Spleen (tissue), 11 donors: ENCODE measurements at regions not wholly inside any gene's neighbourhood (a gene's known extent, or its start where the extent isn't known, plus 50 kb on each side); places are given as distances from the start of the nearest gene placed in this dataset.
"Not testable (repeated sequence)": the region's sequence is repeated elsewhere in the genome, so short reads cannot be mapped to it uniquely, and the experiment has no call there.

Source experiments
- DNase-seq: peaks from one replicate; pipeline ENCODE4 v3.0.0-alpha.2; 2020
- H3K27ac ChIP-seq, 8 donors: fragments of 200-600 bp; sonication (generic) in 7 of 8; 1 replicate in 4 of 8; 2 replicates in 4 of 8; pipeline versions ENCODE4 v1.5.0 to v1.8.0; 2016 to 2021; ENCODE audit warnings: inconsistent platforms in 4 of 8, mild to moderate bottlenecking in 4 of 8, moderate library complexity in 1 of 8
- H3K27me3 ChIP-seq, 7 donors: fragments of 200-600 bp; sonication (generic) in 6 of 7; replicated peaks in 1 of 7; 1 replicate in 4 of 7; 2 replicates in 3 of 7; pipeline versions ENCODE4 v1.5.0 to v1.8.0; 2016 to 2021; ENCODE audit warnings: inconsistent platforms in 3 of 7, mild to moderate bottlenecking in 1 of 7
- H3K36me3 ChIP-seq, 6 donors: fragments of 200-600 bp; sonication (generic) in 5 of 6; 1 replicate in 4 of 6; 2 replicates in 2 of 6; pipeline versions ENCODE4 v1.5.0 to v1.8.0; 2016 to 2021; ENCODE audit warnings: inconsistent platforms in 2 of 6
- H3K4me1 ChIP-seq, 6 donors: fragments of 200-600 bp; sonication (generic) in 5 of 6; 1 replicate in 3 of 6; 2 replicates in 3 of 6; pipeline versions ENCODE4 v1.5.0 to v1.8.0; 2016 to 2021; ENCODE audit warnings: inconsistent platforms in 3 of 6
- H3K4me3 ChIP-seq, 8 donors: fragments of 200-600 bp; sonication (generic) in 7 of 8; 1 replicate in 4 of 8; 2 replicates in 4 of 8; pipeline versions ENCODE4 v1.5.0 to v1.8.0; 2016 to 2021; ENCODE audit warnings: inconsistent platforms in 4 of 8, mild to moderate bottlenecking in 4 of 8, moderate library complexity in 2 of 8
- H3K9me3 ChIP-seq, 8 donors: fragments of 200-600 bp; sonication (generic) in 7 of 8; 1 replicate in 4 of 8; 2 replicates in 4 of 8; pipeline versions ENCODE4 v1.5.0 to v1.8.0; 2016 to 2021; ENCODE audit warnings: inconsistent platforms in 4 of 8
- CTCF ChIP-seq, 11 experiments: fragments of 200-600 bp in 7 of 11; fragments of 450-650 bp in 4 of 11; sonication (generic) in 4 of 11; IDR thresholded peaks in 8 of 11; conservative IDR thresholded peaks in 3 of 11; 1 replicate in 7 of 11; 2 replicates in 4 of 11; pipeline versions ENCODE4 v1.4.0 to v1.8.0; 2016 to 2021; ENCODE audit warnings: antibody characterized with exemption in 11 of 11, inconsistent platforms in 4 of 11, mild to moderate bottlenecking in 1 of 11
- POLR2A ChIP-seq, 3 donors: fragments of 450-650 bp; IDR thresholded peaks; one replicate each; pipeline ENCODE4 v1.5.1; 2017; ENCODE audit warnings: antibody characterized with exemption in 3 of 3, mild to moderate bottlenecking in 1 of 3
- POLR2AphosphoS5 ChIP-seq, 3 donors: sonication (generic); formaldehyde crosslinking; IDR thresholded peaks; one replicate each; pipeline ENCODE4 v1.5.1; 2017; ENCODE audit warnings: antibody characterized with exemption in 3 of 3
- whole genome bisulfite sequencing, 5 donors: extraction: QIAGEN DNeasy Blood & Tissue Kit in 3 of 5; methylation state at CpG; one replicate each; pipeline versions ENCODE4 v1.1.5 to v1.1.7; 2013 to 2018; 5-methylcytosine and 5-hydroxymethylcytosine counted together
- intact Hi-C: fragments of 100-400 bp; cut with DNase I; formaldehyde crosslinking; loops from one replicate; pipeline ENCODE4 v1.15.0; 2023; ENCODE audit warnings: low total_unique reads
- donor health status: healthy with polysubstance abuse.
- donor health status: DM: no; HTN: no; CAD: no; lungs with moderate emphysema.
- donor health status: DM: no; HTN: no; CAD: no.
- donor health status: Bipolar disorder and iron deficiency.
- donor health status: healthy.
- donor health status: DM: no; HTN: no; CAD: no.
- donor health status: DM: yes; HTN: yes; CAD: no.

GRCh38 chr5:39696672-39697398 is 272.1 kb upstream of the DAB2 start:
- intact Hi-C loops, result no loop called here
- Histone ChIP-seq H3K27ac (no peak overlapping the region), H3K9me3 (no peaks in the 10 kb centered on the region), H3K27me3 (peaks cover 0 to 4% (median 0%) of the 10 kb centered on the region in 7 donors), H3K4me3 (no peak overlapping the region), H3K4me1 (no peaks in the 10 kb centered on the region), H3K36me3 (no peaks in the 10 kb centered on the region)
- no peak for TF ChIP-seq POLR2AphosphoS5 (IDR thresholded peaks at IDR 0.05)
- 50 to 77% (median 69%) methylated on average over 1 of the region's 1 CpG for WGBS, 5 donors
- no peak for DNase-seq

DNA sequence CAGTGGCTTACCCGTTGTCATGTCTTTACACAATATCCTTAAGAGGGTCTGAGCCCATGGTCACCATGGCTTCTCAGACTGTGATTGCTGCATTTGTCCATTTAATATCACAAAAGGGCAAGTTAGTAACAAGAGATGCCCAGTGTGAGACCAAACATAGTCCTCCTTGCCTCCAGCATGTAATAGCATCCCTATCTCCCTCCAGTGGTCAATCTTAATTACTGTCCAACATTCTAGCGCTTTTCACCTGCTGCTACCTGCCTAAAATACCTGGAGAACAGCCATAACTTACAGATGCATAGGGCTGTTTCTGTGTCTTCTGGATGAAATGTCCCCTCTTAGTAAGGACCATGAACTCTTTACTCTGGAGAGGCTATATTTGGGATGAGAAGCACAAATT is 267.2 kb upstream of the DAB2 start:
- Histone ChIP-seq H3K27me3 (peaks cover 0 to 4% (median 0%) of the 10 kb centered on the region in 7 donors), H3K4me1 (no peaks in the 10 kb centered on the region), H3K36me3 (no peaks in the 10 kb centered on the region), H3K4me3 (no peak overlapping the region), H3K9me3 (peaks cover 0 to 11% (median 8%) of the 10 kb centered on the region in 8 donors), H3K27ac (no peak overlapping the region)
- TF ChIP-seq POLR2AphosphoS5 (IDR thresholded peaks at IDR 0.05) (no peak), CTCF (IDR thresholded peaks at IDR 0.05 in 8 of 11, conservative IDR thresholded peaks at IDR 0.05 in 3 of 11) (no peak), POLR2A (IDR thresholded peaks at IDR 0.05) (no peak)
- intact Hi-C loops, result no loop called here
- DNase-seq, result no peak
- 48 to 73% (median 70%) methylated on average over 2 of the region's 2 CpGs for WGBS, 5 donors

DNA sequence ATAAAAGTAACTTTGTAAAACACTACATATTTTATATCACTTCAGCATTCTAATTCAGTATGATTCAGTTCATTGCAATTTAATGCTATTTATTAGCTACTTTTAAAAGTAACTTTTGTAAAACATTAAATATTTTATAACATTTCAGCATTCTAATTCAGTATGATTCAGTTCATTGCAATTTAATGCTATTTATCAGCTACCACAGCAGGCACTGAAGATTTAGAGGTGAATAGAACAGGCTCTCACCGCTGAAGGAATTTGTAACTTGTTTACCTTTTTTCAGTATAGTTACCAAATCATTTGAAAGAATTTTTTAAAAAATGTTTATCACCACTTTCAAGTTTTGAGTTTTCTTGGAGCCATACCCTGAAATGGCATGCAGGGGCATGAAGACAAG is 266.4 kb upstream of the DAB2 start:
- Histone ChIP-seq H3K27ac (no peak overlapping the region), H3K4me3 (no peak overlapping the region), H3K4me1 (no peaks in the 10 kb centered on the region), H3K27me3 (peaks cover 0 to 4% (median 0%) of the 10 kb centered on the region in 7 donors), H3K36me3 (no peaks in the 10 kb centered on the region), H3K9me3 (peaks cover 0 to 11% (median 8%) of the 10 kb centered on the region in 8 donors)
- DNase-seq, result no peak
- intact Hi-C loops, result no loop called here
- WGBS, 5 donors, result 87 to 100% (median 93%) methylated on average over 1 of the region's 1 CpG
- TF ChIP-seq CTCF (IDR thresholded peaks at IDR 0.05 in 8 of 11, conservative IDR thresholded peaks at IDR 0.05 in 3 of 11), result no peak
- TF ChIP-seq POLR2AphosphoS5 (IDR thresholded peaks at IDR 0.05), result no peak
- no peak for TF ChIP-seq POLR2A (IDR thresholded peaks at IDR 0.05)

DNA sequence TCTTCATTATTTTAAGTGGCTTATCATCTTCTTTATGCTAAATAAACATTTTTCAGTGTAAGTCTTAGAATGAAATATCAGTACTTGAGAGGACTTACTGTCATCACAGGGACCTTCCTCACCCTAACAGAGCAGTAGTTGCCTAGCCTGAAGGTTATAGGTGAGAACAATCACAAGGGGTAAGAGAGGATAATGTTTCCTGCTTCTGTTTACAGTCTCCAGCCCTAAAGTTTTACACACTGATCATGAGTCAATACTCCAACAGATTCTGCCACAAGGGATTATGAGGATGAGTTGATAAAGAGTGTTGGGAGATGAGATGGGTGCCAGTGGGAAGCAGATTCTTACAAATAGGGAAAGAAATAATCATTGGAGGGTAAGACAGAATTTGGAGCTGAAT is 265.1 kb upstream of the DAB2 start:
- Histone ChIP-seq H3K9me3 (peaks cover 0 to 11% (median 8%) of the 10 kb centered on the region in 8 donors), H3K27ac (no peak overlapping the region), H3K4me1 (no peaks in the 10 kb centered on the region), H3K27me3 (peaks cover 0 to 4% (median 0%) of the 10 kb centered on the region in 7 donors), H3K36me3 (no peaks in the 10 kb centered on the region), H3K4me3 (no peak overlapping the region)
- intact Hi-C loops, result no loop called here
- TF ChIP-seq POLR2AphosphoS5 (IDR thresholded peaks at IDR 0.05) (no peak), POLR2A (IDR thresholded peaks at IDR 0.05) (no peak), CTCF (IDR thresholded peaks at IDR 0.05 in 8 of 11, conservative IDR thresholded peaks at IDR 0.05 in 3 of 11) (no peak)
- DNase-seq, result no peak

- H3K4me1 ChIP-seq, intact Hi-C loops, H3K27me3 ChIP-seq, DNase-seq, H3K4me3 ChIP-seq, H3K36me3 ChIP-seq, H3K27ac ChIP-seq: not testable (repeated sequence)
- WGBS, 5 donors, result 87 to 94% (median 88%) methylated on average over 6 to 8 of the region's 8 CpGs
- peaks cover 0 to 11% (median 8%) of the 10 kb centered on the region in 8 donors for H3K9me3 ChIP-seq
Measured at GRCh38 chr5:39687924-39688323, 263.1 kb upstream of the DAB2 start.
